ENCODE measurements at regions not wholly inside any gene's neighbourhood (a gene's known extent, or its start where the extent isn't known, plus 50 kb on each side); places are given as distances from the start of the nearest gene placed in this dataset.
A peak's percentile ranks its signal among the peaks of the same experiment; 100 is the strongest.

DNA sequence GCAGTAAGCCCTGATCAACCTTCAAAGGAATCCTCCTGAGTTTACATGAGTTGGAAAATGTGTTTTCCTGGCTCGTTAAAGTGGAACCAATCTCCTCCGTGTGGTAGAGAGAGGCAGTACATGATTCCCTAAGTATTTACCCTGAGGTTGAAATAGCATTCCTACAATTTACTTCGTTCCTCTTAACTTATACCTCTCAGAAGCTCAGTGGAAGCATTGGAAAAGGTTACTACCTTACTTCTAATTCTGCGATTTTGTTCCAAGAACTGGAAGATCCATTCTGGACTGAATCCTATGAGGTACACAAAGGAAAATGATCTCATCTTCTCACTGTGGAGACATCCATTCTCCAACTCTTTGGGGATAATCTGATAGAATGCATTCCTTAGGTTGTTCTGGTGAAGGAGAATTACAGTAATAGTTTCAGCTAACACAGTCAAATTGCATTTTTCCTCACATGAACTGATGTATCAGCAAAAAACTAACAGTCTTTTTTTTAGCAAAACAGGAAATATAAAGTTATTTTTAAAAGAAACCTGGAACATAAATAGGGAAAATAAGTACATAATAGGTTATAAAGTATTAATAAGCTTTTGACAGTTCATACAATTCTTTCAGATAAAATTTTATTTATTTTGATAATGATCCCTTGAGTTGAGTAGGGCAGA is 475.6 kb downstream of the PDZRN4 start:
- no peak overlapping the region for H3K27ac ChIP-seq (ENCODE audit: low read length)
- no peak for TF ChIP-seq EZH2phosphoT487 (IDR thresholded peaks at IDR 0.05; ENCODE audit: low read depth)
- TF ChIP-seq, protein P1, sequence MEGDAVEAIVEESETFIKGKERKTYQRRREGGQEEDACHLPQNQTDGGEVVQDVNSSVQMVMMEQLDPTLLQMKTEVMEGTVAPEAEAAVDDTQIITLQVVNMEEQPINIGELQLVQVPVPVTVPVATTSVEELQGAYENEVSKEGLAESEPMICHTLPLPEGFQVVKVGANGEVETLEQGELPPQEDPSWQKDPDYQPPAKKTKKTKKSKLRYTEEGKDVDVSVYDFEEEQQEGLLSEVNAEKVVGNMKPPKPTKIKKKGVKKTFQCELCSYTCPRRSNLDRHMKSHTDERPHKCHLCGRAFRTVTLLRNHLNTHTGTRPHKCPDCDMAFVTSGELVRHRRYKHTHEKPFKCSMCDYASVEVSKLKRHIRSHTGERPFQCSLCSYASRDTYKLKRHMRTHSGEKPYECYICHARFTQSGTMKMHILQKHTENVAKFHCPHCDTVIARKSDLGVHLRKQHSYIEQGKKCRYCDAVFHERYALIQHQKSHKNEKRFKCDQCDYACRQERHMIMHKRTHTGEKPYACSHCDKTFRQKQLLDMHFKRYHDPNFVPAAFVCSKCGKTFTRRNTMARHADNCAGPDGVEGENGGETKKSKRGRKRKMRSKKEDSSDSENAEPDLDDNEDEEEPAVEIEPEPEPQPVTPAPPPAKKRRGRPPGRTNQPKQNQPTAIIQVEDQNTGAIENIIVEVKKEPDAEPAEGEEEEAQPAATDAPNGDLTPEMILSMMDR (IDR thresholded peaks at IDR 0.05; ENCODE audit: low read depth, low read length), result peak; percentile 36
- no peak overlapping the region for H2AFZ ChIP-seq (ENCODE audit: low read depth, low read length)

DNA sequence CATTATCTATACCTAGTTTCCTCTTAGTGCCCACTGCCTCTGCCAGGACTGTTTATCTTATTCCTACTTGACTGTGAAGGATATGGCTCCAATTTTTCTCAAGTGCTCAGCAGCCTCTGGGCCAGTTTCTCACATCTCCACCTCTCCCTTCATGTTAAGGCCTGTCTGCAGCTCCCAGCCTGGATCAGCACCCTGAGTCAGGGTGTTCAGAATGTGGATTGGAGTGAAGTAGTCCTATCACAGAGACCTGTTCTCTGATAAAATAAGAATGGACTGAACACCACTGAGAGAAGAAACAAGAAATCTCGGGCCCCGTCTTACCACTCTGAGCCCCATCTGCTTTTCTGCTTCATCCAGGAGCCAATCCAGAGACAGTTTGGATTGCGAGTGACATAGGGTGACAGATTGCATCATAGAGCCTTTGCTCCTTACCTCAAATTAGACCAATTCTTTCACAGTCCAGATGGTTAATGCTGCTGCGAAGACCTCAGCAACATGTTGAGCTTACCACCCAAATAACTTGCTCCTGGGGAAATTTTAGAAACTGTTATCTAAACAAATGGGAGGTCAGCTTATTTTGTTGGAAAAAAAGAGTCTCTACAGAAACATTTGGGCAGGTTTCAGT is 473.1 kb downstream of the PDZRN4 start:
- Histone ChIP-seq H4K20me1 (ENCODE audit: insufficient read depth, low read length) (no peaks in the 10 kb centered on the region), H3K9me3 (ENCODE audit: insufficient read depth, low read length) (no peaks in the 10 kb centered on the region), H3K9ac (ENCODE audit: low read length) (no peak overlapping the region), H3K36me3 (replicated peaks; ENCODE audit: low read depth, low read length) (no peaks in the 10 kb centered on the region), H3K4me3 (ENCODE audit: low read length) (no peak overlapping the region), H3K27me3 (ENCODE audit: low read depth, low read length) (no peaks in the 10 kb centered on the region), H2AFZ (ENCODE audit: low read depth, low read length) (no peak overlapping the region), H3K4me1 (ENCODE audit: low read length) (no peaks in the 10 kb centered on the region), H3K27ac (ENCODE audit: low read length) (no peak overlapping the region), H3K79me2 (ENCODE audit: low read length) (no peaks in the 10 kb centered on the region), H3K4me2 (ENCODE audit: low read length) (no peak overlapping the region)
- TF ChIP-seq, protein P1 (IDR thresholded peaks at IDR 0.05; ENCODE audit: low read depth, low read length), result no peak
- TF ChIP-seq EZH2phosphoT487 (IDR thresholded peaks at IDR 0.05; ENCODE audit: low read depth), result no peak

More for the DNA sequence above, 475.6 kb downstream of the PDZRN4 start:
- Histone ChIP-seq H3K36me3 (replicated peaks; ENCODE audit: low read depth, low read length) (no peaks in the 10 kb centered on the region), H3K4me1 (ENCODE audit: low read length) (no peaks in the 10 kb centered on the region), H3K27me3 (ENCODE audit: low read depth, low read length) (no peaks in the 10 kb centered on the region), H4K20me1 (ENCODE audit: insufficient read depth, low read length) (no peaks in the 10 kb centered on the region), H3K9me3 (ENCODE audit: insufficient read depth, low read length) (no peaks in the 10 kb centered on the region), H3K4me2 (ENCODE audit: low read length) (no peak overlapping the region), H3K79me2 (ENCODE audit: low read length) (no peaks in the 10 kb centered on the region), H3K9ac (ENCODE audit: low read length) (no peak overlapping the region), H3K4me3 (ENCODE audit: low read length) (no peak overlapping the region)

DNA sequence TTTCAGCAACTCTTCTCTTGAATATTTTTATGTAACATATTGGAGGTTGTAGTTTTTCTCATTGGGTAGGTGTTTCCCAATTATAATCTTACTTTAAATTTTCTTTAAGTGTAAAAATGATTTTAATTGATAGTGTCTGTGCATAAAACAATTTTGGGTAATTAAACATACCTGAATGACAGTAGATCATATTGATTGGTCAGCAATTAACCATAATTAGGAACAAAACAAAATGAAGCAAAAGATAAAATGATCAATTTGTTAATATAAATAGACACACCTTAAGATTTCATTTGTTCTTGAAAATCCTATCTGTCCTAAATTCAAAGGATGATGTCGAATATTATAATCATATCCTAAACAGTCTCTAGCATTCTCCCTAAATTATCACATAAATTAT is 468.3 kb downstream of the PDZRN4 start:
- no peaks in the 10 kb centered on the region for H3K79me2 ChIP-seq (ENCODE audit: low read length)
- no peak overlapping the region for H2AFZ ChIP-seq (ENCODE audit: low read depth, low read length)
- H3K36me3 ChIP-seq (replicated peaks; ENCODE audit: low read depth, low read length), result no peaks in the 10 kb centered on the region
- no peak overlapping the region for H3K9ac ChIP-seq (ENCODE audit: low read length)
- H3K4me2 ChIP-seq (ENCODE audit: low read length), result no peak overlapping the region
- H3K4me1 ChIP-seq (ENCODE audit: low read length), result no peaks in the 10 kb centered on the region
- no peak overlapping the region for H3K27ac ChIP-seq (ENCODE audit: low read length)
- H4K20me1 ChIP-seq (ENCODE audit: insufficient read depth, low read length), result no peaks in the 10 kb centered on the region
- TF ChIP-seq, protein P1 (IDR thresholded peaks at IDR 0.05; ENCODE audit: low read depth, low read length), result no peak
- TF ChIP-seq EZH2phosphoT487 (IDR thresholded peaks at IDR 0.05; ENCODE audit: low read depth), result no peak
- no peaks in the 10 kb centered on the region for H3K9me3 ChIP-seq (ENCODE audit: insufficient read depth, low read length)
- no peaks in the 10 kb centered on the region for H3K27me3 ChIP-seq (ENCODE audit: low read depth, low read length)
- H3K4me3 ChIP-seq (ENCODE audit: low read length), result no peak overlapping the region

DNA sequence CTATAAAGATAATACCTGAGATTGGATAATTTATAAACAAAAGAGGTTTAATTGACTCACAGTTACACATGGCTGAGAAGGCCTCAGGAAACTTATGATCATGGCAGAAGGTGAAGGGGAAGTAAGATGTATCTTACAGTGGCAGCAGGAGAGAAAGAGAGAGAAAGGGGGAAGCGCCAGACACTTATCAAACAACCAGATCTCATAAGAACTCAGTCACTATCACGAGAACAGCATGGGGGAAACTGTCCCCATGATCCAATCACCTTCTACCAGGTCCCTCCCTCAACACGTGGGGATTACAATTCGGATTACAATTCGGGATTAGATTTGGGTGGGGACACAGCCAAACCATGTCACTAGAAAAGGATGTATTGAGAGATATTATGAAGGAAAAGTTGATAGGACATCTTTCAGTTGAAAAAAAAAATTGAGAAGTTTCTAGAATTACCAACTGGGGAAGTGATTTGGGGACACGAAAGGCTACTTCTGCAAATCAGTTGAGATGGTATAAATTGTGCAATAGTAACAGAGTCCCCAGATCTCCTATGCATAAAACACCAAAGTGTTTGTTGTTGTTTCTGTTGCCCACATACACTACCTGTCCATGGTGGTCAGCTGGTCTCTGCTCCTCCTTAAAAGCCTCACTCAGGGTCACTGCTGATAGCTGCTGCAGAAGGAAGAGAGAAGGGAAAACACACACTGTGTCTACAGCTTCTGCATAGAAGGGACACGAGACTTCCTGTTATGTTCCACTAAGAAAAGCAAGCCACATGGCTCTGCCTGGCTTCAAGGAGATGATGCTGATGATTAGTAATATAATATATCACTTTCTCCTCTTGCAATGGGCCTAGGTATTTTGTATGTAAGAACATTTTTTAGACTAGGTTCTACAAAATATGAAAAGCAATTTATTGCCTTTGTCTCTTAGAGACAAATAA is 465.5 kb downstream of the PDZRN4 start:
- Histone ChIP-seq H3K79me2 (ENCODE audit: low read length) (no peaks in the 10 kb centered on the region), H2AFZ (ENCODE audit: low read depth, low read length) (no peak overlapping the region), H4K20me1 (ENCODE audit: insufficient read depth, low read length) (no peaks in the 10 kb centered on the region), H3K36me3 (replicated peaks; ENCODE audit: low read depth, low read length) (no peaks in the 10 kb centered on the region), H3K4me1 (ENCODE audit: low read length) (no peaks in the 10 kb centered on the region), H3K4me3 (ENCODE audit: low read length) (no peak overlapping the region), H3K9ac (ENCODE audit: low read length) (no peak overlapping the region), H3K27ac (ENCODE audit: low read length) (no peak overlapping the region), H3K9me3 (ENCODE audit: insufficient read depth, low read length) (no peaks in the 10 kb centered on the region), H3K4me2 (ENCODE audit: low read length) (no peak overlapping the region), H3K27me3 (ENCODE audit: low read depth, low read length) (no peaks in the 10 kb centered on the region)
- TF ChIP-seq EZH2phosphoT487 (IDR thresholded peaks at IDR 0.05; ENCODE audit: low read depth), result no peak
- TF ChIP-seq, protein P1 (IDR thresholded peaks at IDR 0.05; ENCODE audit: low read depth, low read length), result no peak
